HG02938 (cell line): ENCODE measurements at regions not wholly inside any gene's neighbourhood (a gene's known extent, or its start where the extent isn't known, plus 50 kb on each side); places are given as distances from the start of the nearest gene placed in this dataset.

Experiments
- ATAC-seq: cut with Tn5 transposase; IDR thresholded peaks from one replicate; pipeline ENCODE4 v1.9.1; 2021; ENCODE audit warnings: mild to moderate bottlenecking, moderate library complexity; ENCODE audit not compliant: unreplicated experiment

GRCh38 chr13:50352720-50353480, 337.7 kb downstream of the KCNRG start:
- no peak for ATAC-seq

GRCh38 chr13:50353651-50354415, 338.6 kb downstream of the KCNRG start:
- ATAC-seq = no peak

GRCh38 chr13:50355797-50356196, 340.6 kb downstream of the KCNRG start:
- ATAC-seq = no peak

- no peak for ATAC-seq
Observed at GRCh38 chr13:50357136-50357535, 341.9 kb downstream of the KCNRG start.

- no peak for ATAC-seq
Observed at GRCh38 chr13:50357586-50358118, 342.4 kb downstream of the KCNRG start.

GRCh38 chr13:50358231-50359040, 343.2 kb downstream of the KCNRG start:
- no peak for ATAC-seq

GRCh38 chr13:50359041-50359367, 343.8 kb downstream of the KCNRG start:
- ATAC-seq = no peak

GRCh38 chr13:50359779-50360178, 344.5 kb downstream of the KCNRG start:
- no peak for ATAC-seq

- ATAC-seq = no peak
Observed at GRCh38 chr13:50360637-50361036, 345.4 kb downstream of the KCNRG start.

GRCh38 chr13:50361282-50361681, 346.0 kb downstream of the KCNRG start:
- ATAC-seq = no peak

GRCh38 chr13:50365408-50366391, 350.5 kb downstream of the KCNRG start:
- peak; percentile 54 for ATAC-seq

GRCh38 chr13:50366488-50367174, 351.4 kb downstream of the KCNRG start:
- peak; percentile 55 for ATAC-seq

GRCh38 chr13:50369646-50370045, 354.4 kb downstream of the KCNRG start:
- no peak for ATAC-seq

GRCh38 chr13:50370303-50370950, 355.2 kb downstream of the KCNRG start:
- ATAC-seq = peak; percentile 53

- ATAC-seq = no peak
Observed at GRCh38 chr13:50374517-50374916, 359.3 kb downstream of the KCNRG start.

- ATAC-seq = no peak
Observed at GRCh38 chr13:50375792-50376191, 360.5 kb downstream of the KCNRG start.

GRCh38 chr13:50376895-50377575, 361.8 kb downstream of the KCNRG start:
- no peak for ATAC-seq

GRCh38 chr13:50377726-50378270, 362.6 kb downstream of the KCNRG start:
- ATAC-seq = no peak
